NCI-H2227 (cell line): ENCODE measurements at regions not wholly inside any gene's neighbourhood (a gene's known extent, or its start where the extent isn't known, plus 50 kb on each side); places are given as distances from the start of the nearest gene placed in this dataset.
"Not testable (repeated sequence)": the region's sequence is repeated elsewhere in the genome, so short reads cannot be mapped to it uniquely, and the experiment has no call there.

Experiments
- DNase-seq: peaks from one replicate; lab custom pipeline; 2025; ENCODE audit not compliant: unreplicated experiment; lab: John Stamatoyannopoulos, UW

GRCh38 chr1:70490153-70490552 lies 79.1 kb downstream of the CTH start:
- DNase-seq, result no peak

- DNase-seq, result no peak
These were observed 84.3 kb downstream of the CTH start for GRCh38 chr1:70495370-70495769.

GRCh38 chr1:70496181-70496580 lies 85.1 kb downstream of the CTH start:
- DNase-seq, result no peak

GRCh38 chr1:70497152-70497551 lies 86.1 kb downstream of the CTH start:
- no peak for DNase-seq

- DNase-seq, result no peak
These were observed 87.6 kb downstream of the CTH start for GRCh38 chr1:70498666-70499065.

GRCh38 chr1:70499695-70500094 lies 88.6 kb downstream of the CTH start:
- DNase-seq, result no peak

- no peak for DNase-seq
These were observed 92.3 kb downstream of the CTH start for GRCh38 chr1:70503358-70503757.

- no peak for DNase-seq
These were observed 93.2 kb downstream of the CTH start for GRCh38 chr1:70504176-70504820.

- no peak for DNase-seq
These were observed 93.7 kb downstream of the CTH start for GRCh38 chr1:70504821-70505193.

- DNase-seq, result not testable (repeated sequence)
These were observed 96.9 kb downstream of the CTH start for GRCh38 chr1:70507991-70508390.

GRCh38 chr1:70509996-70510876 lies 99.2 kb downstream of the CTH start:
- DNase-seq, result peak; percentile 71

GRCh38 chr1:70517444-70517843 lies 106.4 kb downstream of the CTH start:
- DNase-seq, result no peak

GRCh38 chr1:70518106-70518505 lies 107.0 kb downstream of the CTH start:
- no peak for DNase-seq

GRCh38 chr1:70528590-70529333 lies 117.7 kb downstream of the CTH start:
- peak; percentile 50 for DNase-seq

- no peak for DNase-seq
These were observed 125.8 kb downstream of the CTH start for GRCh38 chr1:70536708-70537366.

- no peak for DNase-seq
These were observed 126.7 kb downstream of the CTH start for GRCh38 chr1:70537788-70538187.

GRCh38 chr1:70542030-70542429 lies 131.0 kb downstream of the CTH start:
- DNase-seq, result no peak

GRCh38 chr1:70542856-70543255 lies 131.8 kb downstream of the CTH start:
- peak; percentile 5 for DNase-seq

GRCh38 chr1:70546726-70547125 lies 135.7 kb downstream of the CTH start:
- DNase-seq, result no peak

GRCh38 chr1:70552662-70553566 lies 141.8 kb downstream of the CTH start:
- DNase-seq, result no peak
